T1000 (cell line): ENCODE measurements at regions not wholly inside any gene's neighbourhood (a gene's known extent, or its start where the extent isn't known, plus 50 kb on each side); places are given as distances from the start of the nearest gene placed in this dataset.
A peak's percentile ranks its signal among the peaks of the same experiment; 100 is the strongest.

Experiments
- DNase-seq: peaks from one replicate; lab custom pipeline; 2025; ENCODE audit warnings: mixed read lengths; lab: John Stamatoyannopoulos, UW

DNA sequence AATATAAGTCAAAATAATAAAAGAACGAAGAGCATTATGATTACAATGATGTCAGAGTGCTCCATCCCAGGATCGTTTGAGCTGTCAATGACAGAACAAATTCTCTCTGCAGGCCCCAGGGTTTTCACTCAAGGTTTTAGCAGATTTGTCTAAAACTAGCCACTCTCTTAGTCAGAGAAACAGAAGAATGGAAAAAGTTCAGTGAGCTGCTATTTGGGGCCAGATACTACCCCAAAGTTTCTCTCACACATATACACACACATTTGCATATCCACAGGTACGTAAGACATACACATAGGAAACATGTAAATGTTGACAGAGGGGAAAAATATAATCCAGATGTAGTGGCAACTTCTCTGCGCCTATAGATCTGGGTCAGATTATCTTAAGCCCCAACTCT is 76.3 kb upstream of the SEMA6A start:
- DNase-seq: no peak

DNA sequence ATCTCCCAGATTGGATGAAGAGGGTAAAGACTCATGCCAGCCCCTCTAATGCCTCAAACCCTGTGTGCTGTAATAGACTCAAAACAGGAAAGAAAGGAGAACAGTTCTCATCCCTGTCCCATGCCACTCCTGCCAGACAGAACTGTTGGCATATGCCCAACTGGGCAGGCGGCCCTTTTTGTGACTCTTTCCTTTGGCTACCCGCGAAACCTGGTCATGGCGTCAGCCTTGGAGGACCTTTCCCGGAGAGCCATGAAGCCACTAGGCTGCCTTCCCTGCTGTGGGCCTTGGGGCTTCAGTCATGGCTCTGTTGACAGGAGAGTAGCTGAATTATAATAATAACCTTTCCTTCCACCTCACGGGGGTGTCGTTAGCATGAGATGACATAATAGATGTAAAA is 75.9 kb upstream of the SEMA6A start:
- no peak for DNase-seq

DNA sequence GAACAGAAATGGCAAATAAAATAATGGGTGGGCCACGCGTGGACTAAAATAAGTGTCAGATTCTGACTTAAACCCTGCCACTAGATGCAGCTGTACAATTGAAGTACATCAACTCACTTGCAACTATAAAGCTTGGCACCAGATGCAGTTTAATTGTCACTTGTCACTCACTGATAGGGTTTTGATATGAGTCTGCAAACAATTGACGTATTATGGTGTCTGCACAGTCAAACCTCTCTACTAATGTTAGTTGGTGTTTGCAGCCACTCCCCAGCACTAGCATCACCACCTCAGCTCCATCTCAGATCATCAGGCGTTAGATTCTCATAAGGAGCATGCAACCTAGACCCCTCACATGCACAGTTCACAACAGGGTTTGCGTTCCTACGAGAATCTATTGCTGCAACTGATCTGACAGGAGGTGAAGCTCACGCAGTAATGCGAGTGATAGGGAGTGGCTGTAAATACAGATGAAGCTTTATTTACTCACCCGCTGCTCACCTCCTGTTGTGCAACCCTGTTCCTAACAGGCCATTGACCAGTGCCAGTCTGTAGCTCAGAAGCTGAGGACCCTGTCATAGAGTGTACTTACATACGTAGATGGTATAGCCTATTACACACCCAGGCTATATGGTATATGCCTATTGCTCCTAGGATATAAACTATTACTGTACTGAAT is 72.1 kb upstream of the SEMA6A start:
- no peak for DNase-seq

DNA sequence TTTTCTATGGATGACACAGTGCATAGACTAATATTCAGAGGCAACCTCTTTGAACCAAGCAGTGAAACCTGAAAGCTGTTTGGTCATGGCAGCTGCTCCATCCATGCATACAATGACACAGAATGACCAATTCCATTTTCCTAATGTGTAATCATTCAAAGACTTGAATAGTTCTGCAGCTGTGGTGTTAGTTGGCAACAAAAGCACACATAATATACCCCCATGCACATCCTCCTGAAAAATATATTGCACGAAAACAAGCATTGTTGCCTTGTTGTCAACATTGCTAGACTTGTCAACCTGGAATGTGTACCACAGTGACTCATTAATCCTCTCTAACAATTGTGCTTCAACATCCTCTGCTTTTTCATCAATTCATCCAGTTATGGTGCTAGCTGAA is 71.0 kb upstream of the SEMA6A start:
- no peak for DNase-seq

DNA sequence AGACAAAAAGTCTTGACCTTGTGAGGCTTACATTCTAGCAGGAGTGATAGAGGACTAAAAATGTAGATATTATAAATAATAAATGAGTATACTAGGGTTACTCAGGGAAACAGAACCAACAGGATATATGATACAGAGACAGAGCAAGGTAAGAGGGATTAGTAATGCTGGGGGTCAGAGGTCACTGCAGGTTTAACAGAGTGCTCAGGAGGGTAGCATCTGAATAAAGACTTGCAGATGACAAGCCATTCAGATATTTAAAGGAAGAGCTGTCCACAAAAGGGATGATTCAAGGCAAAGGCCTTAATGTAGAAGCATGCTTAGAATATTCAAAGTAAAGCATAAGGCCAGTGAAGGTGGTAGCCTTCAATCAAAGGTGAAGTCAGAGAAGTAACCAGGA is 65.6 kb upstream of the SEMA6A start:
- DNase-seq: no peak

DNA sequence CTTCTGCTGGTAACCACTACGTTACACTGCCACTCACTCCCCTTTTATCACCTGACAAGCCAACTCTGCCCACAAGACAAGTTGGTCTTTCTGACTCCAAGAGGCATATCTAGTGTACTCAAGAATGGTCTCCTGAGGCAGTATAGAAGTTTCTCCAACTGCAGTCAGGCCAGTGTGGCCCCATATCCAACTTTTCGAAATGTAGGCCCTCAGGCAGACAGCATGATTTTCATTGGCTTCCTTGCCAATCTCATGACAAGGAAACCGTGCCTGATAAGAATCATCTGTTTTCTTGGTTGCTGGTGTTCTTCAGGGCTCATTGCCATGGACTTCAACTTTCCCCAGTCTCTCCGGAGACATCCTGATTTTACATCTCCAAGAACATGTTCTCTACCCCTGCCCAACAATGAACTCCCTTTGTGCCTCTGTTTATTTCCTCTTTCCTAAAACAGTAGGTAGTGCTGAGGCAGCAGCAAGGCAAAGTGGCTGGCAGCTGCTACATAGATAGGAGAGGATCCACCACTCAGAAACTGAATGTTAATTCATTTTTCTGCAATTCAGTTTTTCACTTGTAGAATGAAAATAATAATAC is 62.6 kb upstream of the SEMA6A start:
- DNase-seq: no peak

DNA sequence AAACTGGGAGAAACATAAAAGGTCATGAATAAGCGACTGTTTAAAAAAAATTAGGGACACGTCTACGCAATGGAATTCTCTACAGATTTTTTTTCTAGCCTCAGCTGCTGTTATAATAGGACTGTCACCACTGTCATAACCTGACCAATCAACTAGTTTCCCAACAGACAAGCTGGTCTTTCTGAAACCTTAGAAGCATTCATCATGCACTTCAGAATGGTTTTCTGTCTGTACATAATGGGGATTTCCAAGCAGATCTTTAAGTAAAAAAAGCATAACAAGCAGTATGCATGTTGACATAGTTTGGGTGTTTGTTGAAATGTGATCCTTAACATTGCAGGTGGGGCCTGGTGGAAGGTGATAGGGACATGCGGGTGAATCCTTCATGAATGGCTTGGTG is 58.3 kb upstream of the SEMA6A start:
- DNase-seq: no peak

DNA sequence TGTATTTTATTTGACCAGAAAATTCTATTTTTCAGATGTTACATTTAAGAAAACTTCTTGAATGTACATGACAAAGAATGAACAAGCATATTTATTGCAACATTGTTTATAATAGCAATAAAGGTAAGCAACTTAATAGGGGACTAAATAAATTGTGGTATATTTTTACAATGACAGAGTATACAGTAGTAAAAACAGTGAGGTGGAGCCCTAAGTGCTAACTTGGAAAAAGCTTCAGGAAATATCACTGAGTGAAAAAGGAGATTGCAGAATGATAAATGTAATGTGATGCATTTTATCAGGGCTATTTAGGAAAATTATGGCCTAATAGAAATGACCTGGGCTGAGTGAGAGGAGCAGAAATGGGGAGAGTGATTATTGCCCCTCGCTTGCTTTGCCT is 56.5 kb upstream of the SEMA6A start:
- no peak for DNase-seq

DNA sequence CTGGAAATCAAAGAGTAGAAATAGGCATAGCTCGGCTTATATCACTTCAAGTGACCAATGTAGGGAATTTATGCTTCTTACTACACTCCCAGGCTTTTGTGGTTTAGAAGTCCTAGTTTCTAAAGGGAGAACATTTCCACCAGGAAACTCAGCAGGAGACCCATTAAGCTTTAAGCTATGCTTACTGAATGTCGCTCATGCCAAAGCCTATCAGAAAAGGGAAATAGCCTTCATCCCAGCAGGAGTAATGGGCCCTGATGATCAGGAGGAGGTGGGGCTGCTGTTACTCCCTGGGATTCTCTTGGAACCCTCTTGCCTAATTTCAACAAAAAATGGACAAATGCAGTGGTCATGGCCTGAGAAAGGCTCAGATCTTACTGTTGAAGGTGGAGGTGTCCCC is 54.5 kb upstream of the SEMA6A start:
- no peak for DNase-seq

DNA sequence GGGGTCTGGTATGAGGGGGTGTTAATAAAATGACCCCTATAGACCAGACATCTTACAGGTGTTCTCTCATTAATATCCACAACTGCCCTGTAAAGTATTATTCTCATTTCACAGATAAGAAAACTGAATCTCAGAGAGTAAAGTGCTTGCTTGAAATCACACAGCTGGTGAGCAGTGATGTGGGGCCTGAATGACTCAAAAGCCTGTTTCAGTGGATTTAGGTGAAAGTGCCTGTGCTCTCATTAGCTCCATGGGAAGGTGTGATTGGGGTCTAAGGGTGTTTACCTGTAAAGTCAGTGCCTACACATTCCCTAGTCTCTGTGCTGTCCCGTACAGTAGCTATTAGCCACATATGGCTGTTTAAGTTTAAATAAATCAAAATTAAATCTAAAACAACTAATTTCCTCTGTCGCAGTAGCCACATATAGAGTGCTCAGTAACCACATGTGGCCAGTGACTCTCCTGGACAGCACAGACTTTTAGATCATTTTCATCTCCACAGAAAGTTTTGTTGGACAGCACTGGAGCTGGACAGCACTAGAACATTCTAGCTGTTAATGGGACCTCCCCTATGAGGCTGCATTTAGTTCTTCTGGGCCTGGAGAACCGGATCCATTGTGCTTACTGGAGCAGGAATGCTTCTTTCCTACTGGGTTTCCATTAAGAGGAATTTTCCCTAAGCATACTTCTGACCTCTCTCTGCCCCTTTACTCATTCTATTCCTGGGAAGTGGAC is 52.5 kb upstream of the SEMA6A start:
- DNase-seq: no peak

DNA sequence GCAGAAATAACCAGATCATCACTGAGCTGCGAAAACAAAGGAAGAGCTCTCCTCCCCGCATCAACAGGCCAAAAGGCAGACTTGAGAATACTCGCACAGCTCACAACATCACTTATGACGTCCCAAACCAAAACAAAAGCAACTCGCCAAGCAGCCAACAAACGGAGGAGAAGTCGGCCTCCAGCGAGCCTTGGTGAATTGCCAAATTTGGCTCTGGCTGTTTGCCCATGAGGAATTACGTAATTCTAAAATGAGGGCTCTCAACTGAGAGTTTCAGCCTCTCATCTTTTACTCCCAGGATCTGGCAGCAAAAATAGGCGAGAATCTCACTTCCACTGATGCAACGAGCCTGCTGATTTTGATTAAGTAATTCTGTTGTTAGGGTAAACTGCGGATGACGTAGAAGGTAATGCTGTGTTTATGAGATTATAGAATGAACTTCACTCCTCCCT is 51.7 kb upstream of the SEMA6A start:
- peak; percentile 32 for DNase-seq
